Epithelial cell of proximal tubule (primary cell): ENCODE measurements at regions not wholly inside any gene's neighbourhood (a gene's known extent, or its start where the extent isn't known, plus 50 kb on each side); places are given as distances from the start of the nearest gene placed in this dataset.

Experiments
- DNase-seq: peaks from one replicate; pipeline ENCODE4 v3.0.0-alpha.2; 2011; ENCODE audit warnings: low read depth
- H3K4me3 ChIP-seq: 2 replicates; pipeline ENCODE4 v1.5.1; 2011; ENCODE audit warnings: low read depth, mild to moderate bottlenecking, low read length
- CTCF ChIP-seq: conservative IDR thresholded peaks from 2 replicates; pipeline ENCODE4 v1.5.1; 2012; ENCODE audit warnings: low read depth, mild to moderate bottlenecking, low read length

GRCh38 chr22:48331266-48331665 lies 1496.4 kb downstream of the BRD1 start:
- TF ChIP-seq CTCF = no peak
- H3K4me3 ChIP-seq = no peak overlapping the region
- DNase-seq = no peak

GRCh38 chr22:48327721-48328120 lies 1500.0 kb downstream of the BRD1 start:
- TF ChIP-seq CTCF = no peak
- no peak for DNase-seq
- no peak overlapping the region for H3K4me3 ChIP-seq

- TF ChIP-seq CTCF = no peak
- no peak for DNase-seq
- H3K4me3 ChIP-seq = no peak overlapping the region
Measured at GRCh38 chr22:48323746-48324145, 1503.9 kb downstream of the BRD1 start.

GRCh38 chr22:48322907-48323306 lies 1504.8 kb downstream of the BRD1 start:
- no peak overlapping the region for H3K4me3 ChIP-seq
- DNase-seq = no peak
- no peak for TF ChIP-seq CTCF

- DNase-seq = no peak
- TF ChIP-seq CTCF = no peak
- H3K4me3 ChIP-seq = no peak overlapping the region
Measured at GRCh38 chr22:48321986-48322545, 1505.6 kb downstream of the BRD1 start.

GRCh38 chr22:48320683-48321451 lies 1506.8 kb downstream of the BRD1 start:
- DNase-seq = no peak
- no peak overlapping the region for H3K4me3 ChIP-seq
- no peak for TF ChIP-seq CTCF
